ENCODE measurements at regions not wholly inside any gene's neighbourhood (a gene's known extent, or its start where the extent isn't known, plus 50 kb on each side); places are given as distances from the start of the nearest gene placed in this dataset.

DNA sequence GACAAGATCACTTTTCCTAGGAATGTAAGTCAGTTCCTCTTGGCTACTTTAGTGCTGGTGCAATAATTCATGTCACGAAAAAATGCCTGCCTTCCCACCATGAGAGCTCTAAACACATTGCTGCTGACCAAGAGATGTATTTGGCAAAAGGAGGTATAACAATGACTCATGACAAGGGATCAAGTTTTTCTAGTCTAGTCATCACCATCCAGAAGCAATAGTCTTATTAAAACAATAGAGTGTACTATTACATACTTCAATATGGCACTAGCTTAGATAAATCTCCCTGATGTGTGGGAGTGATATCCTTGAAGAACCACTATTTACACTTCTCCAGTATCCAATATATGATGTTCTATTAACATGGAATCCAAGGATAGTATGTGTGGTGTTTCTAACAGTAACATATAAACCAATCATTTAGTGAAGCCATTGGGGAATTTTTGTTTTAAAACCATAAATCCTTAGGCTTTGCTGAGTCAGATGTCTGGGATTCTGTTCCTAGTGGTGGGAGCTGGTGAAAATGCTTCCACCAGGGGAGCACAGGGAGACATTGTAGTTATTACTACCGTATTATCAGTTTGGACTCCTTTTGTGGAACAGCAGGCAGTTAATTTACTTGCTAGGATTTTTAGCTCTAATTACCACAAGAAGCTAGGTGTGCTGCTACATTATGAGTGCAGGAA is 1387.5 kb downstream of the LRFN5 start:
- Histone ChIP-seq H3K18ac (ENCODE audit: low read depth, low read length) (no peak overlapping the region), H2BK15ac (ENCODE audit: low read depth, low read length) (no peak overlapping the region), H3K23ac (ENCODE audit: low read depth, low read length) (no peak overlapping the region), H4K20me1 (ENCODE audit: insufficient read depth, low read length) (no peaks in the 10 kb centered on the region), H3K9me3 (ENCODE audit: control insufficient read depth, insufficient read depth, low read length) (no peaks in the 10 kb centered on the region), H3K9me1 (ENCODE audit: insufficient read depth, low read length) (no peaks in the 10 kb centered on the region), H2BK5ac (ENCODE audit: low read depth, low read length, poor library complexity, severe bottlenecking) (no peak overlapping the region), H2BK20ac (ENCODE audit: low read depth, low read length) (no peak overlapping the region; the same call in 1 of the 2 replicates), H2AK5ac (ENCODE audit: low read depth, low read length) (no peak overlapping the region), H3K4me1 (ENCODE audit: control insufficient read depth, insufficient read depth, low read length) (no peaks in the 10 kb centered on the region), H3K14ac (replicated peaks; ENCODE audit: low read depth, low read length) (no peak overlapping the region), H3K27ac (ENCODE audit: insufficient read depth, low read length) (no peak overlapping the region), H3K36me3 (ENCODE audit: control insufficient read depth, insufficient read depth, low read length) (no peaks in the 10 kb centered on the region), H2AFZ (replicated peaks; ENCODE audit: low read length, poor library complexity) (no peak overlapping the region), H3K9ac (ENCODE audit: low read depth, low read length) (no peak overlapping the region), H3K56ac (ENCODE audit: extremely low read depth, insufficient read depth, low read length) (no peak overlapping the region; the same call in 1 of the 2 replicates), H3K79me1 (ENCODE audit: low read depth in 1 of 2, low read length in 2 of 2) (no peaks in the 10 kb centered on the region), H2AK9ac (replicated peaks; ENCODE audit: low read depth, low read length, poor library complexity) (no peak overlapping the region), H2BK120ac (ENCODE audit: low read depth, low read length) (no peak overlapping the region), H4K91ac (ENCODE audit: insufficient read depth, low read depth, low read length) (no peak overlapping the region), H3K4me2 (ENCODE audit: low read depth, low read length) (no peak overlapping the region), H3K4ac (ENCODE audit: low read depth, low read length) (no peak overlapping the region), H4K5ac (ENCODE audit: low read depth, low read length) (no peak overlapping the region), H3K4me3 (ENCODE audit: insufficient read depth, low read depth, low read length) (no peak overlapping the region), H4K8ac (ENCODE audit: low read depth in 2 of 2, low read length in 2 of 2) (no peak overlapping the region), H3K27me3 (ENCODE audit: control insufficient read depth, insufficient read depth, low read length) (no peaks in the 10 kb centered on the region)
- BruUV-seq (replicated peaks): no TSS peak
- peak; percentile 63 for ATAC-seq (ENCODE audit: low read depth)
- no CpG with 5 or more reads among the region's 2 CpGs for WGBS, 2 experiments (ENCODE audit: extremely low coverage in 2 of 2, insufficient read length in 1 of 2)
- POLR2A ChIA-PET (ENCODE audit: unreplicated experiment): no interaction called here
- DNase-seq: peak; percentile 79
- TF ChIP-seq, protein P1, sequence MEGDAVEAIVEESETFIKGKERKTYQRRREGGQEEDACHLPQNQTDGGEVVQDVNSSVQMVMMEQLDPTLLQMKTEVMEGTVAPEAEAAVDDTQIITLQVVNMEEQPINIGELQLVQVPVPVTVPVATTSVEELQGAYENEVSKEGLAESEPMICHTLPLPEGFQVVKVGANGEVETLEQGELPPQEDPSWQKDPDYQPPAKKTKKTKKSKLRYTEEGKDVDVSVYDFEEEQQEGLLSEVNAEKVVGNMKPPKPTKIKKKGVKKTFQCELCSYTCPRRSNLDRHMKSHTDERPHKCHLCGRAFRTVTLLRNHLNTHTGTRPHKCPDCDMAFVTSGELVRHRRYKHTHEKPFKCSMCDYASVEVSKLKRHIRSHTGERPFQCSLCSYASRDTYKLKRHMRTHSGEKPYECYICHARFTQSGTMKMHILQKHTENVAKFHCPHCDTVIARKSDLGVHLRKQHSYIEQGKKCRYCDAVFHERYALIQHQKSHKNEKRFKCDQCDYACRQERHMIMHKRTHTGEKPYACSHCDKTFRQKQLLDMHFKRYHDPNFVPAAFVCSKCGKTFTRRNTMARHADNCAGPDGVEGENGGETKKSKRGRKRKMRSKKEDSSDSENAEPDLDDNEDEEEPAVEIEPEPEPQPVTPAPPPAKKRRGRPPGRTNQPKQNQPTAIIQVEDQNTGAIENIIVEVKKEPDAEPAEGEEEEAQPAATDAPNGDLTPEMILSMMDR (conservative IDR thresholded peaks at IDR 0.05; ENCODE audit: low read depth, low read length): no peak
- TF ChIP-seq CHD1 (IDR thresholded peaks at IDR 0.05; ENCODE audit: low read depth, low read length) (no peak), MAZ (IDR thresholded peaks at IDR 0.05; ENCODE audit: borderline replicate concordance, low read depth, low read length) (no peak), FOS (IDR thresholded peaks at IDR 0.05; ENCODE audit: low read depth, low read length) (no peak), NFE2L2 (IDR thresholded peaks at IDR 0.05; ENCODE audit: low read depth, low read length) (no peak), BHLHE40 (IDR thresholded peaks at IDR 0.05; ENCODE audit: low read depth, low read length) (no peak), SMC3 (IDR thresholded peaks at IDR 0.05; ENCODE audit: low read depth, low read length) (no peak), MAFK (IDR thresholded peaks at IDR 0.05; ENCODE audit: low read depth, low read length) (no peak), RFX5 (IDR thresholded peaks at IDR 0.05; ENCODE audit: low read depth, low read length) (no peak)
- TF ChIP-seq, protein P2, sequence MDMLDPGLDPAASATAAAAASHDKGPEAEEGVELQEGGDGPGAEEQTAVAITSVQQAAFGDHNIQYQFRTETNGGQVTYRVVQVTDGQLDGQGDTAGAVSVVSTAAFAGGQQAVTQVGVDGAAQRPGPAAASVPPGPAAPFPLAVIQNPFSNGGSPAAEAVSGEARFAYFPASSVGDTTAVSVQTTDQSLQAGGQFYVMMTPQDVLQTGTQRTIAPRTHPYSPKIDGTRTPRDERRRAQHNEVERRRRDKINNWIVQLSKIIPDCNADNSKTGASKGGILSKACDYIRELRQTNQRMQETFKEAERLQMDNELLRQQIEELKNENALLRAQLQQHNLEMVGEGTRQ (IDR thresholded peaks at IDR 0.05; ENCODE audit: low read depth, low read length): no peak
- in situ Hi-C loops (cut with MboI; ENCODE audit: low sequenced_read_pairs): no loop called here
- CTCF ChIA-PET: no interaction called here
- intact Hi-C loops (cut with micrococcal nuclease): no loop called here
- dilution Hi-C loops (cut with HindIII; ENCODE audit: low sequenced_read_pairs, unreplicated experiment): no loop called here
